Muscle layer of colon (tissue), 2 donors: ENCODE measurements at regions not wholly inside any gene's neighbourhood (a gene's known extent, or its start where the extent isn't known, plus 50 kb on each side); places are given as distances from the start of the nearest gene placed in this dataset.
"Not testable (repeated sequence)": the region's sequence is repeated elsewhere in the genome, so short reads cannot be mapped to it uniquely, and the experiment has no call there.

ENCODE experiments used
- H3K27ac ChIP-seq: one replicate; pipeline ENCODE4 v1.7.0; 2013; ENCODE audit warnings: low read depth, mild to moderate bottlenecking, low read length, moderate library complexity
- H3K27me3 ChIP-seq, 2 donors: one replicate each; pipeline ENCODE4 v1.7.0; 2013; ENCODE audit warnings: low read length in 2 of 2, mild to moderate bottlenecking in 2 of 2; ENCODE audit not compliant: insufficient read depth in 2 of 2, control insufficient read depth in 1 of 2
- H3K36me3 ChIP-seq: one replicate; pipeline ENCODE4 v1.7.0; 2013; ENCODE audit warnings: mild to moderate bottlenecking, low read length; ENCODE audit not compliant: insufficient read depth
- H3K4me1 ChIP-seq: one replicate; pipeline ENCODE4 v1.7.0; 2013; ENCODE audit warnings: mild to moderate bottlenecking, low read length; ENCODE audit not compliant: insufficient read depth
- H3K4me3 ChIP-seq, 2 donors: one replicate each; pipeline ENCODE4 v1.7.0; 2013; ENCODE audit warnings: low read length in 2 of 2, low read depth in 1 of 2, mild to moderate bottlenecking in 1 of 2, moderate library complexity in 1 of 2
- H3K9ac ChIP-seq: one replicate; pipeline ENCODE4 v1.7.0; 2013; ENCODE audit warnings: low read length
- H3K9me3 ChIP-seq: one replicate; pipeline ENCODE4 v1.7.0; 2013; ENCODE audit warnings: mild to moderate bottlenecking, low read length
- donor health status: abdominal sarcoma.
- donor health status: Adenocarcinoma of cecum.

GRCh38 chr1:185385991-185386390 is 68.9 kb upstream of the IVNS1ABP start:
- H3K27ac ChIP-seq = no peak overlapping the region
- no peak overlapping the region for H3K4me3 ChIP-seq
- H3K4me1 ChIP-seq = no peaks in the 10 kb centered on the region
- no peaks in the 10 kb centered on the region for H3K36me3 ChIP-seq
- H3K9me3 ChIP-seq = no peaks in the 10 kb centered on the region
- H3K27me3 ChIP-seq = no peaks in the 10 kb centered on the region
- H3K9ac ChIP-seq = no peak overlapping the region

DNA sequence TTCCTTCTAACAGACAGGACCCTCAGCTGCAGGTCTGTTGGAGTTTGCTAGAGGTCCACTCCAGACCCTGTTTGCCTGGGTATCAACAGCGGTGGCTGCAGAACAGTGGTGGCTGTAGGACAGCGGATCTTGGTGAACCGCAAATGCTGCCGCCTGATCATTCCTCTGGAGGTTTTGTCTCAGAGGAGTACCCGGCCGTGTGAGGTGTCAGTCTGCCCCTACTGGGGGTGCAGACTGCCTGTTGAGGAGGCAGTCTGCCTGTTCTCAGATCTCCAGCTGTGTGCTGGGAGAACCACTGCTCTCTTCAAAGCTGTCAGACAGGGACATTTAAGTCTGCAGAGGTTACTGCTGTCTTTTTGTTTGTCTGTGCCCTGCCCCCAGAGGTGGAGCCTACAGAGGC is 66.8 kb upstream of the IVNS1ABP start:
- not testable (repeated sequence) for H3K9me3 ChIP-seq, H3K4me3 ChIP-seq, H3K36me3 ChIP-seq, H3K27me3 ChIP-seq, H3K27ac ChIP-seq, H3K9ac ChIP-seq, H3K4me1 ChIP-seq

GRCh38 chr1:185377831-185378230 is 60.8 kb upstream of the IVNS1ABP start:
- no peak overlapping the region for H3K9ac ChIP-seq
- no peaks in the 10 kb centered on the region for H3K27me3 ChIP-seq
- H3K4me1 ChIP-seq = no peaks in the 10 kb centered on the region
- H3K27ac ChIP-seq = no peak overlapping the region
- H3K9me3 ChIP-seq = no peaks in the 10 kb centered on the region
- no peak overlapping the region for H3K4me3 ChIP-seq
- no peaks in the 10 kb centered on the region for H3K36me3 ChIP-seq

DNA sequence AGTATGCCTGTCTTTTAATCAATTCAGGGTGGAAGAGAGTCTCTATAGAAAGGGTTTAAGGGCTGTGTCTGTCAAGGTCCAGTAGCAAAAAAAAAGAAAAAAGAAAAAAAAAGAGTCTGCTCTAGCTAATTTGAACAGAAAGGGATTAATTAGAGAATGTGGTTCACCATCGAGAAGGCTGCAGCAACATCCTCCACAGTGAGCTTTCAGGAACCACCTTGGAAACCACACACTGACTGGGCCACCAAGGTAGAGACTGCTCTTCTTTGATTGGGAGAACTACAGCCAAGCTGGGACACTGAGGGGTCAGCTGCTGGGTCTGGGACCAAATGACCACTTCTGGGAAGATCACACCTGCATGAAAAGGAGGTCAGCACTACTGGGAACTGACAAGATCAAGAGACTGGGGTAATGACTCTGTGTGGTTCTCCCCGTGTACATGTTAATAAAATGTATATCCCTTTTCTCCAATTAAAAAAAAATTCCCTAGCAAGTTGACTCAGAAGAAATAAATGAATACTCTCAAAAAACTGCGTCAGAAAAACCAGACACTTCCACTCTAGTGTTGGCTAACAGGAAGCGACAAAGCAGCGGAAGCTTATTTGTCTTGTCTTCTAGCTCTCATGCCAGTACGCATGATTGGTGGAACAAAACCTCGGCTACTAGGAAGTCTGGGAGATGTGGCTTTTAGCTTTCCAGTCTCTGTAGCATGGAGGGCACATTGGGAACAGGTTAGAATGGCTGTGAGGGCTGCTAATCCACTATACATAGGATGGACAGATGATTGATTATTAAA is 60.0 kb upstream of the IVNS1ABP start:
- H3K27me3 ChIP-seq = no peaks in the 10 kb centered on the region
- no peaks in the 10 kb centered on the region for H3K9me3 ChIP-seq
- no peak overlapping the region for H3K4me3 ChIP-seq
- H3K27ac ChIP-seq = no peak overlapping the region
- no peaks in the 10 kb centered on the region for H3K4me1 ChIP-seq
- H3K36me3 ChIP-seq = no peaks in the 10 kb centered on the region
- H3K9ac ChIP-seq = no peak overlapping the region

DNA sequence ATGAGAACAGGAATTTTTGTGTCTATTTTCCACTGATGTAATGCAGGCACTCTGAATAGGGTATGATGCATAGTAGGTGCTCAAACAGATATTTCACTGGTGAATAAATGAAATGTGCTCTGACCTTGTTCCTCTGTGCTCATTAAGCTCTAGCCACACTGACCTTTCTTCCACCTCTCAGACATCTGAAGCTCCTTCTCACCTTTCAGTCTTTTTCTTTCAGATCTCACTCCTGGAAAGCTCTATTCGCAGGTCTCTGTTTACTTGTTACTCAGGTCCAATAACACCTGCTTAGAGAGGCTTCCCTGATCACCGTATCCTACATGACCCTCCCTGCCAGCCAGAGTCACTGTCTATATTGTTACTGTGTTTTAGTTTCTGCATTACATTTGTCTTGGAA is 59.2 kb upstream of the IVNS1ABP start:
- no peak overlapping the region for H3K4me3 ChIP-seq
- no peaks in the 10 kb centered on the region for H3K27me3 ChIP-seq
- H3K36me3 ChIP-seq = no peaks in the 10 kb centered on the region
- H3K9me3 ChIP-seq = no peaks in the 10 kb centered on the region
- H3K9ac ChIP-seq = no peak overlapping the region
- no peak overlapping the region for H3K27ac ChIP-seq
- no peaks in the 10 kb centered on the region for H3K4me1 ChIP-seq

- Histone ChIP-seq H3K9ac (no peak overlapping the region), H3K27ac (no peak overlapping the region), H3K27me3 (no peaks in the 10 kb centered on the region)
These were observed 58.5 kb upstream of the IVNS1ABP start for GRCh38 chr1:185375583-185375982.

GRCh38 chr1:185373813-185374529 is 56.9 kb upstream of the IVNS1ABP start:
- no peaks in the 10 kb centered on the region for H3K27me3 ChIP-seq
- H3K36me3 ChIP-seq = no peaks in the 10 kb centered on the region
- H3K9me3 ChIP-seq = no peaks in the 10 kb centered on the region
- no peak overlapping the region for H3K4me3 ChIP-seq
- no peaks in the 10 kb centered on the region for H3K4me1 ChIP-seq
- no peak overlapping the region for H3K27ac ChIP-seq
- no peak overlapping the region for H3K9ac ChIP-seq

More at GRCh38 chr1:185375583-185375982, 58.5 kb upstream of the IVNS1ABP start:
- no peaks in the 10 kb centered on the region for H3K4me1 ChIP-seq
- H3K4me3 ChIP-seq = no peak overlapping the region
- no peaks in the 10 kb centered on the region for H3K9me3 ChIP-seq
- H3K36me3 ChIP-seq = no peaks in the 10 kb centered on the region

DNA sequence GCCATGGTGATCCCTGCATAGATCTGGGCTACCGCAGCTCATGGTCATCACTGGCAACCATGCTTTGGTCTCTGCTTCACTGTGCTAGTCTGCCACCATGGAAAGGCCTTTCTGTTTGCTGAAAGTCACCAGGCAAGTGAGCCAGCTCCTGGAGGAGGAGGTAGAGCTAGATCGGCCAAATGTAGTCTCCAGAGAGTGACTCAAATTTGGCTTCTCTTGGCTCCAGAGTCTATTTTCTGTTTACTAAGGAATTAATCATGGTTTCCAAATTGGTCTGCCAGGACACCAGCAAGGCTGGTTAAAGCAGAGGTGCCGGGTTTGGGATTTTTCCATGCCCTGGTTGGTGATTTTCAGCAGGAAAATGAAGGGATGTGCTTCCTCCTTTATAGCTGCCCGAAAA is 52.7 kb upstream of the IVNS1ABP start:
- Histone ChIP-seq H3K36me3 (no peaks in the 10 kb centered on the region), H3K9me3 (no peaks in the 10 kb centered on the region), H3K27ac (no peak overlapping the region), H3K4me3 (no peak overlapping the region), H3K9ac (no peak overlapping the region), H3K4me1 (no peaks in the 10 kb centered on the region), H3K27me3 (no peaks in the 10 kb centered on the region)

DNA sequence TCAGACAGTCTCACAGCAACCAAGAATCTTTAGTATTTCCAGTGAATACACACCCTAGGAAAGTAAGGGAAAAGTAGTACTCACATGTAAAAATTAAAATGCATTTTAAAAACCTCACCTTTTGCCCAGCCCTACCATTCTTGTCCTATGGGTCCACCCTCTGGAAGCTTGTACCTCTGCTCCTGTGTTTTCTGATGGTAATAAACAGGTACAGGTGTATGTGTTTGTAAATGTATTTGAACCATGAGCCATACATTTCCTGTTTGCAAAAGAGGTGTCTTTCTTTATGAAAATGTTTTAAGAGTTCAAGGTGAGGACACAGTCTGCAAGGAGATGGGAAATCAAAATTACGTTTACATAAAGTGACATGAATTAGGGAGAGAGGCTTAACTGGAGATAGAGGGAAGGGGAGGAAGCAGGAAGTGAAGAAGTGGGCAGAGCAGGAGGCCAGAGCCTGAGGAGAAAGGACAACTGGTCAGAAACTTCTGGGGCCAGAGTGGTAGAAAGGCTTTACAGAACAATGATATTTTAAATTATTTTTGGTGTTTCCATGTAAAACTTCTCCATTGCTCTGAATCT is 52.0 kb upstream of the IVNS1ABP start:
- Histone ChIP-seq H3K9me3 (no peaks in the 10 kb centered on the region), H3K4me3 (no peak overlapping the region), H3K27me3 (no peaks in the 10 kb centered on the region), H3K4me1 (no peaks in the 10 kb centered on the region), H3K36me3 (no peaks in the 10 kb centered on the region), H3K9ac (no peak overlapping the region), H3K27ac (no peak overlapping the region)

DNA sequence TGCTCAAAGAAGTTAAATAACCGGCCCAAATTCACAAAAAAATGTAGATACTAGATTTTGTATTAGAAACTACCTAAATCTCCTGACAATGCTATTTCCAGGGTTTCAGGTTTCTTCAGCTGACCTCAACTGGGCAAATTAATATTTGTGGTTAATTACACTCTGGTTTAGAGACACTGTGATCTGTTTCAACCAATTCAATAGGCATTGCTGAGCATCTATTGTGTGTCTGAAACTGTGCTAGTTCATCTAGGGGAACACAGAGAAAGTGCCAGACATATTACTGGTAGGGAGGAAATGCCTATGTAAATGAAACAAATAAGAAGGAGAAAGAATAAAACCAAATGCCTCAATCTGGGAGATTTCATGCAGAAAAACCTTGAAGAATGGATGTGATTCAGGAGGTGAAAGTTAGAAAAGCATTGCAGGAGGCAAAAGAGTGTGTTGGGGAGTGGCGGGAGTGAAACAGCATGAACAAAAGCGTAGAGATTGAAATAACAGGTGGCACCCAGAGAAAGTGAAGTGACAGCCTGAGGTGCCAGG is 51.3 kb upstream of the IVNS1ABP start:
- no peaks in the 10 kb centered on the region for H3K27me3 ChIP-seq
- no peak overlapping the region for H3K4me3 ChIP-seq
- H3K9me3 ChIP-seq = no peaks in the 10 kb centered on the region
- H3K4me1 ChIP-seq = no peaks in the 10 kb centered on the region
- no peak overlapping the region for H3K27ac ChIP-seq
- no peaks in the 10 kb centered on the region for H3K36me3 ChIP-seq
- H3K9ac ChIP-seq = no peak overlapping the region

DNA sequence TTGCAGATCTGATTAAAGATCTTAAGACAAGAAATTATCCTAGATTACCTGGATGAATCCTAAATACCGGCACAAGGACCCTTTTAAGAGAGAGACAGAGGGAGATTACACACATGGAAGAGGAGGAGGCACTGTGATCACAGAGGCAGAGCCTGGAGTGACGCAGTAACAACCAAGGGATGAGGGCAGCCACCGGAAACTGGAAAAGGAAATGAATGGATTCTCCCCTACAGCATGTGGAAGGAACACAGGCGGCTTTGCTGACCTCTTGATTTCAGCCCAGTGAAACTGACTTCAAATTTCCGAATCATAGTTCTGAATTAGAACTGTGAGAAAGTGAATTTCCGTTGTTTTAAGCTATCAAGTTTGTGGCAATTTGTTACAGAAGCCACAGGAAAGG is 50.2 kb upstream of the IVNS1ABP start:
- Histone ChIP-seq H3K27me3 (no peaks in the 10 kb centered on the region), H3K4me3 (no peak overlapping the region), H3K36me3 (no peaks in the 10 kb centered on the region), H3K9me3 (no peaks in the 10 kb centered on the region), H3K4me1 (no peaks in the 10 kb centered on the region), H3K9ac (no peak overlapping the region), H3K27ac (no peak overlapping the region)
